Mammary epithelial cell (primary cell): ENCODE measurements at regions not wholly inside any gene's neighbourhood (a gene's known extent, or its start where the extent isn't known, plus 50 kb on each side); places are given as distances from the start of the nearest gene placed in this dataset.

ENCODE experiments used
- CTCF ChIP-seq, 2 donors: IDR thresholded peaks in 1 of 2; conservative IDR thresholded peaks in 1 of 2; 2 replicates each; pipeline ENCODE4 v1.5.1; 2011 to 2012; ENCODE audit warnings: inconsistent platforms in 2 of 2, low read length in 2 of 2, mild to moderate bottlenecking in 2 of 2, control low read depth in 1 of 2, low read depth in 1 of 2; ENCODE audit not compliant: insufficient read depth in 1 of 2; ENCODE audit errors: extremely low read depth in 1 of 2
- EZH2 ChIP-seq: IDR thresholded peaks from 2 replicates; pipeline ENCODE4 v1.6.1; 2012; ENCODE audit warnings: low read length, inconsistent platforms, borderline replicate concordance

DNA sequence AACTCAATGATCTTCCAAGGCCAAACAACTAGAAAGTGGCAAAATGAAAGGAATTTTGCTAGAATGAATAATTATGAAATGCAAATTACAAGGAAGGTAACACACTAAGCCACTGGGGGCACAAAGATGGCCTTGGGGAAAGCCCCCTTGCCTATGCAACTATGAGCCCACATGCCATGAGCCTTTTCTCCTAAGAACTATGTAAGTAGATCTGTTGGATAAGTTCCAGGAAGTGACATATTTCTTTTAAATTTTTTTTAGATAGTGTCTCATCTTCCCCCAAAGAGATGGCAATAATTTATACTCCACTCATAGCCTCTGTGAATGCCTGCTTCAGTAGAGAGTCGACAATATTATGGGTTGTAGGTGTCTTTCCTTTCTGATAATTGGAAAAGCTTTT, 257.8 kb downstream of the AUH start:
- no peak for TF ChIP-seq CTCF (conservative IDR thresholded peaks at IDR 0.05 in 1 of 2, IDR thresholded peaks at IDR 0.05 in 1 of 2; ENCODE audit: extremely low read depth in 1 of 2, insufficient read depth in 1 of 2, low read depth in 1 of 2, low read length in 2 of 2)
- TF ChIP-seq EZH2, result no peak
